GM12875 (cell line): ENCODE measurements at regions not wholly inside any gene's neighbourhood (a gene's known extent, or its start where the extent isn't known, plus 50 kb on each side); places are given as distances from the start of the nearest gene placed in this dataset.

Experiments
- H3K4me3 ChIP-seq: one replicate; pipeline ENCODE4 v1.5.1; 2011; ENCODE audit warnings: low read depth, low read length, control low read depth
- TF ChIP-seq, protein P1 (sequence below): IDR thresholded peaks from 2 replicates; pipeline ENCODE4 v1.5.1; 2011; ENCODE audit warnings: low read depth, mild to moderate bottlenecking, control low read depth, inconsistent platforms, low read length, moderate library complexity, borderline replicate concordance; ENCODE audit not compliant: insufficient read depth

GRCh38 chr9:87179553-87180340 is 232.4 kb upstream of the GAS1 start:
- TF ChIP-seq, protein P1, sequence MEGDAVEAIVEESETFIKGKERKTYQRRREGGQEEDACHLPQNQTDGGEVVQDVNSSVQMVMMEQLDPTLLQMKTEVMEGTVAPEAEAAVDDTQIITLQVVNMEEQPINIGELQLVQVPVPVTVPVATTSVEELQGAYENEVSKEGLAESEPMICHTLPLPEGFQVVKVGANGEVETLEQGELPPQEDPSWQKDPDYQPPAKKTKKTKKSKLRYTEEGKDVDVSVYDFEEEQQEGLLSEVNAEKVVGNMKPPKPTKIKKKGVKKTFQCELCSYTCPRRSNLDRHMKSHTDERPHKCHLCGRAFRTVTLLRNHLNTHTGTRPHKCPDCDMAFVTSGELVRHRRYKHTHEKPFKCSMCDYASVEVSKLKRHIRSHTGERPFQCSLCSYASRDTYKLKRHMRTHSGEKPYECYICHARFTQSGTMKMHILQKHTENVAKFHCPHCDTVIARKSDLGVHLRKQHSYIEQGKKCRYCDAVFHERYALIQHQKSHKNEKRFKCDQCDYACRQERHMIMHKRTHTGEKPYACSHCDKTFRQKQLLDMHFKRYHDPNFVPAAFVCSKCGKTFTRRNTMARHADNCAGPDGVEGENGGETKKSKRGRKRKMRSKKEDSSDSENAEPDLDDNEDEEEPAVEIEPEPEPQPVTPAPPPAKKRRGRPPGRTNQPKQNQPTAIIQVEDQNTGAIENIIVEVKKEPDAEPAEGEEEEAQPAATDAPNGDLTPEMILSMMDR, result no peak
- no peak overlapping the region for H3K4me3 ChIP-seq

GRCh38 chr9:87180361-87180760 is 233.1 kb upstream of the GAS1 start:
- no peak overlapping the region for H3K4me3 ChIP-seq
- TF ChIP-seq, protein P1, result no peak

- H3K4me3 ChIP-seq, result no peak overlapping the region
- TF ChIP-seq, protein P1, result no peak
Observed at GRCh38 chr9:87180841-87181240, 233.5 kb upstream of the GAS1 start.

DNA sequence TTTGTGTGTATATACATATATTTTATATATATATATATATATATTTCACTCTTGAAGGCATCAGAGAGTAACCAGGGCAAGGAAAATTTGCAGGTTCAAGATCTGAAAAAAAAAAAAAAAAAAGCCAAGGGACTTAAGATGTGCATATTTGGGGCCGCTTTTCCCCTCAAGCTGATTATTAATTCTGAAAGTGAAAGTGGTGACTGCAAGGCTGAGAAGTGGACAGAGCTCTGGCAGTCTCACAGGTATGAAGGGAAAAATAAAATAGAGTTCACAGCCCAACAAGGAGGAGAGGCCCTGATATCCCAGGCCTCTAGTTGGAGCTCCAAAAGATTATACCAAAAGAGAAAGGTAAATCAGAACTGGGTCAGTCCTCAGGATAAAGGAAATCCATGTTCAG is 234.4 kb upstream of the GAS1 start:
- no peak overlapping the region for H3K4me3 ChIP-seq
- TF ChIP-seq, protein P1, result no peak

DNA sequence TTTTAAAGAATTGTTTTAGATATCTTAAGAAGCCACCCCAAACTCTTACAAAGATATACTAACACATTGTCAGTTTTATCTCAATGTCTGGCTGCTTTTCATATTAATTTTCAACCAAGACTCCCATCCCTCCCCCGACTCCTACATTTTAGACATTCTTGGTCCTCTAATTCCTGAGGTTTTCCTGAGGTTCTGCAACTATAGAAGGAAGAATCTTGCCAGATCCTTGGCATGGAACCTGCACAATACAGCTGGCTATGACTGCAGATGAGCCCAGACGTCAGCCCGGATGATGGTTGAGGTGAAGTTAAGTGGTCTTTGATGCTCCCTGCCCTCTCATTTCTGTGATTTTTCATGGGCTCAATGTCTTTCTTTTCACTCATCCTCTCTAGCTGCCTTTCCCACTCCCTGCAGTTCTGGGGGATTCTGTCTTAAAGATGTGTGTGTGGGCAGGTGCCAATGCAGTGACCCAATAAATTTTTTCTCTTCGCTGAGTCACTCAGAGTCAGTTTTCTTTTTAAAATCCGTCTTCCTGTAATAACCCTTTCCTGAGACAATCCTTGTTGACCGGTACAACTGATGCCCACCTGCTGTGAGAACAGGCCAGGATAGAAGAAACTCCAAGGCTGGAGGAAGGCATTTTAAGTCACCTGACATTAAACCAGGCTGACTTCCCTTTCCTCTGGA is 237.8 kb upstream of the GAS1 start:
- no peak overlapping the region for H3K4me3 ChIP-seq
- TF ChIP-seq, protein P1, result no peak

- TF ChIP-seq, protein P1, result no peak
- H3K4me3 ChIP-seq, result no peak overlapping the region
Observed at GRCh38 chr9:87187656-87188055, 240.3 kb upstream of the GAS1 start.

- H3K4me3 ChIP-seq, result no peak overlapping the region
- TF ChIP-seq, protein P1, result no peak
Observed at GRCh38 chr9:87189006-87189405, 241.7 kb upstream of the GAS1 start.
